Right ventricle myocardium inferior (tissue), 1 donor: ENCODE measurements at regions not wholly inside any gene's neighbourhood (a gene's known extent, or its start where the extent isn't known, plus 50 kb on each side); places are given as distances from the start of the nearest gene placed in this dataset.
"Not testable (repeated sequence)": the region's sequence is repeated elsewhere in the genome, so short reads cannot be mapped to it uniquely, and the experiment has no call there.

Source experiments
- ATAC-seq: fragments of 200-7000 bp; cut with Tn5 transposase; one replicate; pipeline ENCODE4 v1.9.1; 2020; ENCODE audit warnings: mild to moderate bottlenecking, moderate library complexity
- DNase-seq: peaks from one replicate; pipeline ENCODE4 v3.0.0; 2021; ENCODE audit errors: missing footprints
- intact Hi-C: fragments of 100-400 bp; cut with DNase I; formaldehyde crosslinking; loops from one replicate; pipeline ENCODE4 v1.11.0; 2022
- donor health status: DM: no; HTN: yes; CAD: no; lungs with severe emphysema.

DNA sequence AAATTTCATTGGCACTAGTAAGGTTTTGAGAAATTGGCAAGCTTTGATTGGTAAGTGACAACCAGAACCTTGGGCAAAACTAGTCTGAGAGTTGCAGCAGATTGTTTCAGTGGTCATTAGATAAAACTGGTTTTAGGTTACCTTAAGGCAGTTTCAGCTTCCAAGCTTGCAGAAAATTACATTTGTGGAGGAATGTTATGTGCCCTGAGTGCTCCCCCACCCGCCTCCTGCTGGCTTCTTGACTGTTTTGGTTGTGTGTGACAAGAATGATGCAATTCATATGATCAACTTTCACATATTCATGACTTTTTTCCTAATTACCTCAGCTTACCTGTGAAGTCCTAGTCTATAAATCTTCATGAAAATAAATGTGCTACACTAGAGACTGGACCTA, 599.5 kb upstream of the ZNF804A start:
- intact Hi-C loops = no loop called here
- DNase-seq = no peak
- no peak for ATAC-seq

DNA sequence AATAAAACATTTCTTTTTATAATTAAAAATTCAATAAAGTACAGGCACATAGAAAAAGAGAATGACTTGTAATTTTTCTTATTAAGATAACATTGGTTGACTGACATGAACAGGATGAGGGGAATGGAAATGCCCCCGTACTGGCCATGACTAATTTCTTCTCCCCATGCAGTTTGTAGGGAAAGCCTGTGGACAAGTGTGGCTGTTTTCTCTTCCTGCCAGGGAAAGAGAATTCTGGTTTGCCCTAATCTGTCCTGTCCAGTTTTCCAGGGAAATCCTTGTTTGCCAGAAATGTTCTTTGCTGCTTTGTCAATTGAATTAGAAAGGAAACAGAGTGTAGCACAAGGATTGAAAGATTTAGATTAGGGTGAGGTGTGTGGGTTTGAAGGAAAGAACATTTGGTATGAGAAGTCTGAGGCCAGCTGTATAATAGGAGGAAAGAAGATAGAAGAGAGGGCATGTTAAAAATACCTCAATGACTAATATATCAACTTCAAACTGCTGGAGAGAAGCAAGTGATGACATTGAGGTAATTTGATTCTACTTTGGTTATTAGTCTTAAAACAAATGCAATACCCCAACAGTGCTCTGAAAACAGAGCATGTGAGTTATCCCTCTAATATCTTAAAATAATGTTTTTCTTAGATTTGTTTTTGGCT, 593.9 kb upstream of the ZNF804A start:
- DNase-seq (no peak), ATAC-seq (no peak)
- intact Hi-C loops = no loop called here

DNA sequence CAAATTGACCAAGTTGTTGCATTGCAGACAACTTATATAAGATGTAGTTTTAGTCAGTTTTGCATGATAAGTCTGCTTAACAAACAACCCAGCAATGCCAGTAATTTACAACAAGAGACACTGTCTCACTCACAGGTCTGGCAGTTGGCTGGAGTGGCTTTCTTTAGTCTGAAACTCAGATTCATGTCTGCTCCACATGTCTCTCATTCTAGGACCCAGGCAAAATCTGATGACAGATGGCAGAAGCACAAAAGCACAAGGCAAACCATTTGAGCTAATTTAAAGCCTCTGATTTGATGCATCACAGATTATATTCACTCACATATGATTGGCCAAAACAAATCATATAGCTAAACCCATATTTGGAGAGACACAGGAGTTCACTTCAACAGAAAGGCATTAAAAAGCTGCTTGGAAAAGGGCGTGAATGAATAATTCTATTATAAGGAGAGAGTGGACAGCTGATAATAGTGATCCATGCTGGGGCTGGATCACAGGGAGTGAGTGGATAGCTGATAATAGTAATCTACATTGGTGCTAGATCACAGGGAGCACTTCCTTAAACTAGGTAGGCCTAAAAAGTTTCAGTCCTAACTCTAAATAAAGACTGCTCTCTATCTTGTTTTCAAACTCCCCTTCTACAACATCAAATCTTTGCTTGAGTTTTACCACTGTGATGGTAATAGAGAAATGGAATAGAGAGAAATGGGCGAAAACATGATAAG, 593.2 kb upstream of the ZNF804A start:
- intact Hi-C loops = no loop called here
- no peak for ATAC-seq
- no peak for DNase-seq

DNA sequence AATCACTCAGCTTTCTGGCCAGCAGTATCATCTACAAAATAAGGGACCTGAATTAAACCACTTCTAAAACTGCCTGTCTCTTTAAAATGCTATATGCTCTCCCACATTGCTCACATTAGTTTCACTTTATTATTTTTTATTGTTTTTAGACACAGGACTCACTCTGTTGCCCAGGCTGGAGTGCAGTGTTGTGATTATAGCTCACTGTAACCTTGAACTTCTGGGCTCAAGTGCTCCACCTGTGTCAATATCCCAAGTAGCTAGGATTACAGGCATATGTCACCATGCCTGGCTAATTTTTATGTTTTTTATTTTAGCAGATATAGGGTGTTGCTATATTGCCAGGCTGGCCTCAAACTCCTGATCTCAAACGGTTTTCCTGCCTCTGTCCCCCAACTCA, 591.3 kb upstream of the ZNF804A start:
- DNase-seq = no peak
- intact Hi-C loops = no loop called here
- ATAC-seq = no peak

DNA sequence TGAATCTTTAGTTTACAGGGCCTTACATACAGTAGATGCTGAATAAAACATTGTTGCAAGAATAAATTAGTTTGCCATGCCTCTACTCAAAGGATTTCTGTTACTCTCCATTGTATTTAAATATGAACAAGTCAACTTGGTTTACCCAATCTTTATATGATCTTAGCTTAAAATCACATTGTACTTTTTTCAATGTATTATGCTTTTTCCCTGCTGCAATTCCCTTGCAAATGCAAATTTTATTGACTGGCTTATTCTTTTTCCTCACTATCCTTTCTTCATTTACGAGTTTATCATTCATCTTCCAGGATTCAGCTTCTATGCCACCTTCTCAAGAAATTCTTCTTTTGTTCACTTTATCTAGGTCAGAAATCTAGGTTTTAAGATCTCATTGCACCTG, 571.4 kb upstream of the ZNF804A start:
- intact Hi-C loops = no loop called here
- no peak for ATAC-seq
- DNase-seq = no peak

DNA sequence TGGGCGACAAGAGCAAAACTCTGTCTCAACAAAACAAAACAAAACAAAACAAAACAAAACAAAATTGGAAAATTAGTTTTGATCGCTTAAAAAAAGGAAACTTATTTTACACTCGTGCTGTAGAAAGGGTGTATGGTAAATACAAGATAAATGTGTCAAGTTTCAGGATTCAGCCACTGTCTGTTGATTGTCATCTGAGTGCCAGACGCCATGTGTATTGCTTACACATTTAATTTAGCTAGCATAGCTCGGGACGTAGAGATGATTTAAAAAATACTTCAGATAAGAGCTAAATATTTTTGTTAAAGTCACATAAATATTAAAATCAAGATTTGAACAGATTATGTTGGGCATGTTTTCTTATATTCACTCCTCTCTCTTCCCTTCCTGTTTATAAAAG, 568.1 kb upstream of the ZNF804A start:
- ATAC-seq = no peak
- intact Hi-C loops = no loop called here

DNA sequence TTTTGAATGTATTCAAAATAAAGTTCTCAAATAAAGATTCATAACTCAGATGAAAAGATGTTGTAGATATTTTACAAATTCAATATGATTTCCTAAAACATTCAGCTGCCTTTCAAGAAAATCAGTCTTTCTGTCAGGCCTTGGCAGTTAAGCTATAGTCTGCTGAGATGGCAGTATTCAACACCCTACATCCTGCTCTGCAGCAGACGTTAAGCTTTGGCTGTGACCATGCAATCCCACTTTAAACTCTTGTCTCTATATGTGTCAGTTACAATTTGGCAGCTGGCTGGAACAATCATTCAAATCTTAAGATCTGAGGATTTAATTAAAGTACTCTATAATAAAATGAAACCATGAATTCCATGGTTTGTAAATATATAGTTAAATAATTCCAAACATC, 567.3 kb upstream of the ZNF804A start:
- intact Hi-C loops = no loop called here
- ATAC-seq (no peak), DNase-seq (no peak)

More for the DNA sequence above, 568.1 kb upstream of the ZNF804A start:
- DNase-seq = no peak

DNA sequence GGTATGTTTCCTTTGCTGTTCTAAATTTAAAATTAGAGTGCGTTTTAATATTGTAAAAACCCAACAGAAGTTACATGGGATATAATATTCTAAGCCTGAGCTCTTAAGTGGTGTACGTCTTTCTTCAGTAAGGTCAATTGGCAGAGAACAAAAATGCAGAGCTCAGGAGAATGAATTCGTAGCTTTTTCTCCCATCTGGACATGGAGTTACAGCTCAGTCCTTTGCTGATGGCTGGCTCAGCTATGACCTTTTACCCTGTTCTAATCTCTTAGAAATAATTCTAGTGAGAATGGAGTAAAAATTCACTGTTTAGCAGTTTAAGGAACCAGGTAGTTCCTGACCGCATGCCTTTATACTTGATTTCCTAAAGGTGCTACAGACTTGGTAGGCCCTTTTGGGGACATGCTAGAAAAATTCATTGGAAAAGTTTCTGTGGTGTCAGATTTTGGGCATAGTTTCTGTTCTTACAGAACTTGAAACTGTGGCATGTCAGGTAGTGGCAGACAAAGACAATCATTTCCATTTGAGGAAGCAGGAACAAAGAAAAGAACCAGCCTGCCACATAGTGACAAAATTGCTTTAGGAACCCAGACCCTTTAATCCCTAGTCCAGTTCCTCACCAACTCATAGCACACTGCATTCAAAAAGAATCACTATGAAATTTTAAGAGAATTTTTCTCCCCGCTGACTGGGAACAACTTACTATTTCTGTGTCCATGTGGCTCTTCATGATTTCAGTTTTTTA, 566.8 kb upstream of the ZNF804A start:
- intact Hi-C loops = no loop called here
- DNase-seq (no peak), ATAC-seq (no peak)

DNA sequence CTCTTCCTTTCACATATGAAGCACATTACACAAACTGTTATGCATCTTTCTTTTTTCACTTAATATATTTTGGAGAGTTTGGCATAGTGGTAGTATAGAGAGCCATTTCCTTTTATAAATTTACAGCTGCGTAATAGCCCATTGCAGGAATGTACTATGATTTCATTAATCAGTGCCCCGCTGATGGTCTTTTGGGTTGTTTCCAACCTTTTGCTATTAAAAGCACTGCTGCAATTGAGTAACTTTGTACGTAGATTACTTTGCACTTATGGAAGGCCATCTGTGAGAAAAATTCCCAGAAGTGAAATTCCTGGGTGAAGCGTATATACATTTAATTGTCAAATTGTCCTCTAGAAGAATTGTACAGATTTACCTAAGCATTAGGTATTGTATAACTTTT, 565.3 kb upstream of the ZNF804A start:
- intact Hi-C loops = no loop called here
- DNase-seq (no peak), ATAC-seq (no peak)

DNA sequence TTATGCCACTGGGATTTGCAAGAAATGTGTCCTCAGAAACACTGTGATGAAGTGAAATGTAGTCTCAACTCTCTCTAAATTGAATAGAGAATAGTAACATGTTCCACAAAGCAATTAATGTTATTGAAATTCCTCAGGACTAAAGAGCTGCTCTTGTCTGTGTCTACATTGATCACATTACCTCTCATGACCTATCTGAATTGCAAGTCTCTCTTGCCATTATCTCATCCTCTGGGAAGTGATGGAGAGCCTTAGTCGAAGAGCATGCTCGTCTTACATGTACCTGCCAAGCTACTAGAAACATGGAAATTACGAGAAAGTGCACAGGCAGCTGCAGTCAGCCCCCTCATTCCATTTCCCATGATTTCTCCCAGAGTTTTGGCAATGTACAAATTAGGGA, 561.1 kb upstream of the ZNF804A start:
- ATAC-seq (no peak), DNase-seq (no peak)
- intact Hi-C loops = no loop called here

DNA sequence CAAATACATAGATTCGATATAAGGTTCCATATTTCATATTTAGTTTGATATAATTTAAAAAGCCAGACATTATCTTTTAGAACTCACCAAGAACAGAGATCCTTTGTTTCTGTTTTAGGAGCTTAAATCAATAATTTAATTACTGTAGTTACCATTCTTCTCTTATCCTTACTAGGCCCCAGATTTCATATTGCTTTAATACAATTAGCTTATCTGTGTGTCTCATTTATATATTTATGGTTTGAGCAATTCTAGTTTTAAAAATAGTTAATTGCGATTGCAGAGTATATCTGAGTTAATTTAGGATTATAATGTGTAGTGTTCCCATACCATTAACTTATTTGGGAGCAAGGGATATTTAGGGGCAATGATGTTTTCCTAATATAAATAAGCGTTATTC, 558.8 kb upstream of the ZNF804A start:
- DNase-seq = no peak
- ATAC-seq = no peak
- intact Hi-C loops = no loop called here

DNA sequence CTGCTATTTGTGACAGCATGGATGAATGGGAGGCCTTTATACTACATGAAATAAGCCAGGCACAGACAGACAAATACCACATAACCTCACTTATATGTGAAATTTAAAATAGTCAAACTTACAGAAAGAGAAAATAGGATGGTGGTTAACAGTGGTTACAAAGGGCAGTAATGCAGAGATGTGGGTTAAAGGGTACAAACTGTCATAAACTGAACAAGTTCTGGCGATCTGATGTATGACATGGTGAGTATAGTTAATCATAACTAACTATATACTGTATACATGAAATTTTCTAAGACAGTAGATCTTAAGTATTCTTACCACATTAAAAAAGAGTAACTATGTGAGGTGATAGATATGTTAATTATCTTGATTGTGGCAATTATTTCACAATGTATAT, 558.1 kb upstream of the ZNF804A start:
- intact Hi-C loops = no loop called here
- no peak for DNase-seq
- no peak for ATAC-seq

DNA sequence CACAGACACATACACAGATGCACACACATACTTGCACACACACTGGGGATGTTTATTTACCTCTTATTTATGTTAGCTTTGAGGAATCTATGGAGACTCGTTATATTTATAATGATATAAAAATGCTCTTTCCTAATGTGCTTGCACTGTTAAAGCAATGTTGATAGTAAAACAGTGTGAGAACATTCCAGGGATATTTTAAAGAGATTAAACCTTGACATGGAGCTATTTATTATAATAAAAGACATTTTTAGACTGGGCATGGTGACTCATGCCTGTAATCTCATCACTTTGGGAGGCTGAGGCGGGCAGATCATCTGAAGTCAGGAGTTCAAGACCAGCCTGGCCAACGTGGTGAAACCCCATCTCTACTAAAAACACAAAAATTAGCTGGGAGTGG, 557.3 kb upstream of the ZNF804A start:
- intact Hi-C loops = no loop called here
- no peak for ATAC-seq

DNA sequence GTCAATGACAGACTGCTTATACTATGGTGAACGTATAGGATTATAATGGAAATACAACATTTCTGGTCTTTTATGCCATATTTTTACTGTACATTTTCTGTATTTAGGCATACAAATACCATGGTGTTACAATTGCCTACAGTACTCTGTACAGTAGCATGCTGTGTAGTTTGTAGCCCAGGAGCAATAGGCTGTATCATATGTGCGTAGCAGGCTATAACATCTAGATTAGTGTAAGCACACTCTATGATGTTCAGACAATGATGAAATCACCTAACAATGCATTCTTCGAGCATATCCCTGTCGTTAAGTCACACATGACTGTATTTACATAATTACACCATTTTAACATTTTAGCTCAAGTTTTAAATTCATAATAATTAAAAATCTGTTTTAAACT, 556.6 kb upstream of the ZNF804A start:
- no peak for DNase-seq
- intact Hi-C loops = no loop called here
- no peak for ATAC-seq

More for the DNA sequence above, 557.3 kb upstream of the ZNF804A start:
- DNase-seq = no peak

DNA sequence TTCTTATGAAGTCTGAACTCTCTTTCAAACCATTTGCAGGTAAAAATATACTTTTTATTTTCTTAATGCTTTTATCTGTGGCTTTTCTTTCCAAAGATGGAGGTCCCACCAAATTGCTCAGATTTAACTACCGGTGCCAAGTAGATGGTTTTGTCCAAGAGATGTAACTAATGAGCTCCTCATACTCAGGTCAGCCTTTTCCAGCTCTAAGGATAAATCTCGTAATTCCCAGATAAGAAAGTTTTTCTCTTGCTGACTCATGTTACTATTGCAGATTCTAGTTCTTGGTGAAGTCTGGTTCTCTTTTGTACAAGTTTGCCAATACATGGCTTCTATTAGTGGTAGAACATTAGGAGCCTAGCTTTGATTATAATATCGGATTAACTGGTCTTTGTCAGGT, 550.8 kb upstream of the ZNF804A start:
- DNase-seq (no peak), ATAC-seq (no peak)
- intact Hi-C loops = no loop called here

DNA sequence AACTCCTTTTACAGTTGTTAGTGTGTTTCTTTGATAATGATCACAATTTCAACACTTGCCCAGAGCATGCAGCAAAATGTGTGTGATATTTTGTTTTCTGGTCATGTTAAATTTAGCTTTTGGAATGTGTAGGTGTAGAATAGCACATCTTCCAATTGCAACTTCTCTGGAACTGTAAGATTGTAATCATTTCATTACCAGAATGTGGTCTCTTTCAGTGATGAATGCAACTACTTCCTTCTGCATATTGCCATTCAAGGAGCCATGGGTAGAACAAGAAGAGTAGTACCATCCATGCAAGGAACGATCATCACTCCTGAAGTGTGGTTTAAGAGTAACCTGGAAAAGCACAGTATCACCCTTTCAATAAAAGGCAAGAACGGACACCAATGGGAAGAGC, 548.8 kb upstream of the ZNF804A start:
- no peak for DNase-seq
- ATAC-seq = no peak
- intact Hi-C loops = no loop called here

DNA sequence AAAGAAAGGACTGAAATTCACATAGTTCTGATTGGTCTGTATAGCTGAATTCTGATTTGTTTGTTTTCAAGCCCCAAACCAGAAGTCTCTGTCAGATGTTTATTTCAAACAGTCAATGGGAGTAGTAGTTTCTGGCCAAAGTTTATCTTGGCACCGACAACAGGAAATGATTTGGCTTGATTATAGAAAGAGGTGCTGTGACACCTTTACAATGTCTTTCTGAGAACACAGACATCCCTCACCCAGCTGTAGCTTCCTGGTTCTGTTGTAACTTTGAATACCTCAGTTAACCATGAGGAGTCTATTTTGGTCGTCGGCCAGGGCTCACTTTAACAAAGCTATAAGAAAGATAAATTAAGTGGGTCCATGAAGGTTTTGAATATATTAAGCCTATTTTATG, 545.0 kb upstream of the ZNF804A start:
- ATAC-seq = no peak
- intact Hi-C loops = no loop called here
- no peak for DNase-seq

DNA sequence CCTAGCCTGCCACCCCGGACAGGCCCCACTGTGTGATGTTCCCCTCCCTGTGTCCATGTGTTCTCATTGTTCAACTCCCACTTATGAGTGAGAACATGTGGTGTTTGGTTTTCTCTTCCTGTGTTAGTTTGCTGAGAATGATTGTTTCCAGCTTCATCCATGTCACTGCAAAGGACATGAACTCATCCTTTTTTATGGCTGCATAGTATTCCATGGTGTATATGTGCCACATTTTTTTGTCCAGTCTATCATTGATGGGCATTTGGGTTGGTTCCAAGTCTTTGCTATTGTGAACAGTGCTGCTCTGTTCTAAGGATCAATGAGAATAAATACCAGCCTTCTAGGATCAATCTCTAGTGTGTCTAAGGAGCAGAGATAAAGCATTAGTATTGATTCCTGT, 543.9 kb upstream of the ZNF804A start:
- DNase-seq, ATAC-seq, intact Hi-C loops: not testable (repeated sequence)

DNA sequence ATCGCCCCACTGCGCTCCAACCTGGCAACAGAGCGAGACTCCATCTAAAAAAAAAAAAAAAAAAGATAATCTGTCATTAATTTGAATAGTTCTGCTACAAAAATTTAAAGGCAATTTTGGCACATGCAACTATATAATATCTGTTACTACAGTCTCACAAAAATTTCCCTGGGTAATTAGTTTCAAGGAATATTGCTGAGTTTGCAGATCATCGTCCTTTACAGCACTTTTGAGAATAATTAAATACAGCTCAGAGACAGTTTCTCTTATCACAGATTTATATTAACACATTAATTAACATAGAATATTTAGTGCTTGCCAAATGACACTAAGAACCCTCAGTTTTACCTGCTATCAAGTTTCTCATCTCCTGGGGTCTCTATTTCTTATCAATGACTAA, 540.4 kb upstream of the ZNF804A start:
- ATAC-seq = no peak
- no peak for DNase-seq
- intact Hi-C loops = no loop called here

DNA sequence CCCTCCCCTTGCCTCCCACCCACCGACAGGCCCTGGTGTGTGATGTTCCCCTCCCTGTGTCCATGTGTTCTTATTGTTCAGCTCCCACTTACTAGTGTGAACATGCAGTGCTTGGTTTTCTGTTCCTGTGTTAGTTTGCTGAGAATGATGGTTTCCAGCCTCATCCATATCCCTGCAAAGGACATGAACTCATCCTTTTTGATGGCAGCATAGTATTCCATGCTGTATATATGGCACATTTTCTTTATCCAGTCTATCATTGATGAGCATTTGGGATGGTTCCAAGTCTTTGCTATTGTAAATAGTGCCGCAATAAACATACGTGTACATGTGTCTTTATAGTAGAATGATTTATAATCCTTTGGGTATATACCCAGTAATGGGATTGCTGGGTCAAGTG, 538.1 kb upstream of the ZNF804A start:
- ATAC-seq, intact Hi-C loops: not testable (repeated sequence)

More for the DNA sequence above, 538.1 kb upstream of the ZNF804A start:
- DNase-seq = not testable (repeated sequence)
